HG02678 (cell line): ENCODE measurements at regions not wholly inside any gene's neighbourhood (a gene's known extent, or its start where the extent isn't known, plus 50 kb on each side); places are given as distances from the start of the nearest gene placed in this dataset.

Experiments used
- ATAC-seq: cut with Tn5 transposase; IDR thresholded peaks from one replicate; pipeline ENCODE4 v1.9.1; 2021; ENCODE audit warnings: mild to moderate bottlenecking, moderate library complexity; ENCODE audit not compliant: unreplicated experiment

- ATAC-seq: no peak
These were observed 88.3 kb upstream of the TAF1B start for GRCh38 chr2:9755008-9755407.

DNA sequence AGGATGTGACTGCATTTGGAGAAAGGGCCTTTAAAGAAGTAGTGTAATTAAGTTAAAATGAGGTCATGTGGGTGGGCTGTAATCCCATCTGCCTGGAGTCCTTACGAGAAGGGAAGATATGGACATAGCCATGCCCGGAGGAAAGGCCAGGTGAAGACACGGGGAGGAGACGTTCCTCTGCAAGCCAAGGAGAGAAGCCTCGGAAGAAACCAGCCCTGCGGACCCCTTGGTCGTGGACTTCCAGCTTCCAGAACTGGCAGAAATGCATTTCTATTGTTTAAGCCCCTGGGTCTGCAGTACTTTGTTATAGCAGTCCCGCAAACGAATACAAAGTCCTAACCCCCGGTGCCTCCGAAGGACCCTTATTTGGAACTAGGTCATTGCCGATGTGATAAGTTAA lies 87.6 kb upstream of the TAF1B start:
- no peak for ATAC-seq

DNA sequence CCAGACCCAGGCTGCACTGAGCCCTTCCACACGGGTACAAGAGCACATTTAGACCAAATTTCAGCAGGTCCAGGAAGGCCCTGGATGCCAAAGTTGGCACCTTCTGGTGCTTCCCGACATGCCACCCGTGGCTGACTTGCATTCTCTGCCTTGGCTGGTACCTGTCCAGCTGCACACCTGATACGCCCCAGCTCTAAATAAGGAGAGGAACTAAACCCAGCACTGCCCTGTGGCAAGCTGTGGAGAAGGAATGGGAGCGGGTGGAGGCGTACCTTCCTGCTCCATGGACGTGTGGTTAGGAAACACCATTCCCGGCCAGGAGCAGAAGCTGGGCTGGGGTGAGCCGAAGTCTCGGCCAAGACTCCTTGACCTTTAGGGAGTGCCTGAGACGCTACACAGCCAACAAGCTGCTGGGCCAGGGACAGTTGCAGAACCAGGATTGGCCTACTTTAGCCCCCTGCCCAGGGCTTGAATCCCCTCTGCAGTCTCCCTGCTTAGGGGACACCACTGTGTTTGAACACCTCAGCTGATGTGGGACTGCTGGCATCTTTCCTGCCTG lies 86.5 kb upstream of the TAF1B start:
- no peak for ATAC-seq

DNA sequence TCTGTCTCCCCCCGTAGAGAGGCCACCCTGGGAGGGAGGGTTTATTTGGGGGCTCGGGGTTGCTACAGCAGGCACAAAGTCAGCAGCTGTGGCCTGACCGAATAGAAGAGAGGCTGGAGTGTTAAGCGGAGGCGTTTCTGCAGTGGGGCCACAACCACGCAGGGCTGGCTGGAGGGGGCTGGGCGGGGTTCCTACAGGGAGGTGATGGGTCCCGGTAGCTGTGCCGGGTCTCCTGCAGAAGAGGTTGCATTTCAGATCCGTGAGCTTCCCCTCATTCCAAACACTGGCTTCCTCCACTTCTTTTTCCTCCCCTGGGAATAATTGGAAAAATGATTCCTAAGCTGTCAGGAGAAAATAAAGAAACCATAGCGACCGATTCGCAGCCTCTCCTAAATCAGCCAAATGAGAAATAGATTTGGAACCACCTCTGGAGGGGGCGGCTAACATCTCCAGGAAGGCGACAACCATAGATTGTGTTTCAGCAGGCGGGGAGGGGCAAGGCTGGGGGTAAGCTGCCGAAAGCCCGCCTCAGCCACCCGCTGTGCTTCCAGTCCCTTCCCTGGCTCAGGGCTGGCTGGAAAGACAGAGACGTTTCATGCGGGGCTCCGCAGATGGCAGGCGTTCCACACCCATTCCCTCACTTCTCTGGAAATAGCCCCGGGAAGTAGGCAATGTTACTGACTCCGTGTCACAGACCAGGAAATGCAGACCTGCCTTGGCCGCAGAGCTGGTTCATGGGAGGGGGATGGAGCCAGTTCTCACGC lies 85.6 kb upstream of the TAF1B start:
- ATAC-seq: no peak

DNA sequence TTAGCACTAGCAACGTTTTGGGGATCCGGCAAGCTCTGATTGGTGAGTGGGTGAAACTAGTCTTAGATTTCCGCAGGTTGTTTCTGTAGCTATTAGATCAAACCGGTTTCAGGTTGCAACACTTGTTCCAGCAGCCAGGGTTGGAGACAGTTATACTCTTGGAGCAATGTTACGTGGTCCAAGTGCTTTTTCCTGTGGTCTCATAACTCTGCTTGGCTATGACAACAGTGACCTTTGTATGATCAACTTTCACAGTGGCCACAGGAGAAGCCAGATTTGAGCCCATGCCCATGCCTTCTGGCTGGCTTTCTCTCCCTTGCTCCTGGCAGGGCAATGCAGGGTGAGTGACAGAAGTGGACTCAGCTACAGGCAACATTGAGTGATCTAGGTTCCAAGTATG lies 84.5 kb upstream of the TAF1B start:
- ATAC-seq: no peak

- no peak for ATAC-seq
These were observed 83.0 kb upstream of the TAF1B start for GRCh38 chr2:9760069-9760901.

- no peak for ATAC-seq
These were observed 82.4 kb upstream of the TAF1B start for GRCh38 chr2:9760902-9761228.

GRCh38 chr2:9761577-9761976 lies 81.7 kb upstream of the TAF1B start:
- ATAC-seq: no peak

DNA sequence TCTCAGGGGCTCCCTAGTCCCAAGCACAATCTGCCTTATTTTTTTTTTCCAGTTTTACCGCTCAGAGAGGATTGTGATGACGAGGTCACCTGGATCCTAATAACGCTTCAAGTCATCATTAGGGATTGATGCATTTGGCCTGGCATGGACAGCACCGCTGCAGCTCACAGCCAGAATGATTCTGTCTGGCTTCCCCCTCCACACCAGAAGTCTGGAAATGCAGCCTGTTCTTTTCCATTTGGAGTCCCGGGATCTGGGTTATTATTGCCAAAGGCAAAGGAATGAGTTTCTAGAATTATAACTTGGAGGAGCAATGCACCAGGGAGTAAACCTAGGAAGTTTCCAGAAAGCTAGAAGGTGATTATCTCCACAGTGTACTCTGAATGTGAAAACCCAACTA lies 81.1 kb upstream of the TAF1B start:
- no peak for ATAC-seq

DNA sequence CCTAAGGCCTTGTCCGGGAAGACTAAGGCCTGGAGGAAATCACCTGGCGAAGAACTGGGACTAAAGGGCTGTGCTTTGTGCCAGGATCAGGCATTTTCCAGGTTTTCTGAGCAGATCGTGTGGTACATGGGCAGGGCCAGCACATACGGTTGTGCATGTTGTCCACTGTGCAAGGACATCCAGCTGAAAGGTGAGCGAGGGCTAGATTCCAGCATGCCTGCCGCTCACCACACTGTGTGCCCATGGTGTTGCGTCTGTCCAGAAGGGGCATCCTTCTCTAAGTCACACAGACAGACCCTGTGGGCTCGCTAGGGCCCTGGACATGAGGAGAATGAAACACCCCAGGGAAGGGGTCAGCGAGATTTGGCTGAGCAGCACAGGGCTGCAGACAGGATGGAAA lies 80.3 kb upstream of the TAF1B start:
- ATAC-seq: no peak

DNA sequence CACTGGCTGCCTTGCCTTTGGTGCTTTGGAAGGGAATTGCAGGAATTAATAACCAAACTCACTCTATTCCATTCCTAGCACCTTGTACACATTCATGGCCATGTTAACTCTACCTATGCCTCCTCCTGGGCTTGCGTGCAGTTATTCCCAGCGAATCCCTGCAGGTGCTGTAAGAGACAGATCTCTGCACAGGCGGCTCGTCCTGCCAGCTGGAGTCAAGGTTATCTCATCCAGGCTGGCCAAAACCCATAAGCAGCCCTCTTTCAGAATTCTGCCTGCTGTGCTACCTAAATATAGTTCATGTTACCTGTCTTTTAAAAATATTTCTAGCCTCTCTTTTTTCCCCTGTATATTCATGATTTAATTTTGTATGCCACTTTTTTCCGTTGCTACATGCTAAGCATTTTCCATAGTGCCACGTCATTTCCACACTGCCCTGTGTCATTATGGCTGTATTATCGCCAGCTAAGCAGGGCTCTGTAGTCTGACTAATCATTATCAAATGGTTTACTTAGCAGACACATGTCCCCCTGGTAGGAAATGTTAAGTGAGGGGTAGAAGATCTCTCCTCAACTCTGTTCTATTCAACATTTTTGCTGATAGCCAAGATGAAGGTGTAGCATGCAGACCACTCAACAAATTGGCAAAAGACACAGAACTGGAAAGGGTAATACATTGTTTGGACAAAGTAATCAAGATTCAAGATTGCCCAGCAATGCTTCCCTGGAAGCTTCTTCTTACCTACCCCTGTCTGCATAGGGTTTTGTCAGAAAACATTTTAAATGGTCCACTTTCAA lies 79.7 kb upstream of the TAF1B start:
- no peak for ATAC-seq

DNA sequence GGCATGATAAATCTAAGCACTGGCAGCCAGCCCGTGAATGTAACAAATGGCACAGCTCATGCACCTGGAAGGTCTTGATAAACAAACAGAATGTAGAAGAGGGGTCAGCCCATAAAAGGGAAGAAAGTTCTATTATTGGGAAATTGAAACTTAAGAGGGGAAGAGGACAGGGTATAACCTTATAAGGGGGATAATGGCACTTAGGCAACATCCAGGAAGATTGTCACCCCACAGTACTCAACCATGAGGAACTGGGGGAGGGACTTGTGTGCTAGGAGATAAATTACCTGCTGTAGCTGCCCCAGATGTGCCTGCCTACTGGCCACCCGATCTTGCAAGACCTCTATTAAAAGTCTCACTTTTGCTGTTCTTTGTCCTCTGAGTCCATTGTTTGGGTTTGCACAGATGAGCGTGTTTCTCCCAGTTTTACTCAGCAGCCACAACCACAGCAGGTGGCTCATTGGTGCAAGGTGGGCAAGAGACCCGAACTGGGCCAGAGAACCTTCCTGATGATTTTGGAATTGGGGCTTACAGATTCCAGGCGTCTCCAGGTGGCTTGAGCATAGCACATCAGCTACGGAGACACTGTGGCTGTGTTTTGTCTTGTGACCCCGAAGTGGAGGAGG lies 79.0 kb upstream of the TAF1B start:
- ATAC-seq: no peak

GRCh38 chr2:9765611-9766531 lies 77.4 kb upstream of the TAF1B start:
- no peak for ATAC-seq

- no peak for ATAC-seq
These were observed 75.5 kb upstream of the TAF1B start for GRCh38 chr2:9767656-9768281.

- no peak for ATAC-seq
These were observed 74.9 kb upstream of the TAF1B start for GRCh38 chr2:9768388-9768787.

DNA sequence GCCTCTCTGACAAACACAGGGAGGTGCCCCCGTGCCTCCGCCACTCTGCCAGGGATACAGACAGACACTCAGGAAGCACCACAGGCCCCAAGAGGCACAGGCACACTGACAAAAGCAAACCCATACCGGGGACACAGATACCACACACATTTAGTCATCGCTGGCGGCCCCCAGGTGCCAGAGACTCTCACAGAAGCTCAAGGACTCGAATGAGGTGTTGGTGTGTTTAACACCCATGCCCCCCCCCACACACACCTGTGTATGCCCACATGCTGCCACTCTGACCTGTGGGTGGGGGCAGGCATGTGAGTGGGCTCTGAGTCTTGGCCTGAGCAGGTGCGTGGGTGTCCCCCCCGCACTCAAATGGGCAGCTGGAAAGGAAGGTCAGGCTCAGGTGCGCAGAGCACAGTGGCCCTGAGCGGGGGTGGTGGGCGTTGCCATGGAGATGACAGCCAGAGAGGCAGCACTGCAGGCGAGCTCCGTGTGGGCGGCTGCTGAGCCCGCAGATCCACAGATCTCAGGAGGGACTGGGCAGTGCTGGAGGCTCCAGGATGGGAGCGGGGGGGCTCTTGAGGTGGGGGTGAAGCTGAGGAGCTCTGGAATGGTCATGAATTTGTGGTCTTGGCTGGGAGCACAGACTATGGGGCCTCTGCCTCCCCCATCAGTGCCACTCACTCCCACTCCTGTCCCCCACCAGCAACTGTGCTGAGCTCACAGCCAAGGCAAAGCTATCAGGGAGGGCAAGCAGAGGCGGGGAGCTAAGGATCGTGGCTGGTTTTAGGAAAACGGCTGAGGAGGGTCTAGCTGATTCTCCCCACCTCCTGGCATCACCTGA lies 73.9 kb upstream of the TAF1B start:
- no peak for ATAC-seq

DNA sequence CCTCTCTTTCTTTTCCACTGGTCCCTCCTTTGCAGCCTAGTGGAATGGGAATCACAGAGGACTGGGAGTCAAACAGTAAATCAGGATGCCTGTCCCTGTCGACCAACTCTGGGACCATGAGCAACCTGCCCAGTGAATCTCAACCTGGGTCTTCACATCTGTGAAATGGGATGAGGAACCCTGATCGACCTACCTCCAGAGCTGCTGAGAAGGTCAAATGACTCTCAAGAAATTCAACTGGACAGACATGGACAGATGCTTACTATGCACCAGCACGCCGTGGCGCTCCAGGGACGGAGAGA lies 73.3 kb upstream of the TAF1B start:
- ATAC-seq: no peak

DNA sequence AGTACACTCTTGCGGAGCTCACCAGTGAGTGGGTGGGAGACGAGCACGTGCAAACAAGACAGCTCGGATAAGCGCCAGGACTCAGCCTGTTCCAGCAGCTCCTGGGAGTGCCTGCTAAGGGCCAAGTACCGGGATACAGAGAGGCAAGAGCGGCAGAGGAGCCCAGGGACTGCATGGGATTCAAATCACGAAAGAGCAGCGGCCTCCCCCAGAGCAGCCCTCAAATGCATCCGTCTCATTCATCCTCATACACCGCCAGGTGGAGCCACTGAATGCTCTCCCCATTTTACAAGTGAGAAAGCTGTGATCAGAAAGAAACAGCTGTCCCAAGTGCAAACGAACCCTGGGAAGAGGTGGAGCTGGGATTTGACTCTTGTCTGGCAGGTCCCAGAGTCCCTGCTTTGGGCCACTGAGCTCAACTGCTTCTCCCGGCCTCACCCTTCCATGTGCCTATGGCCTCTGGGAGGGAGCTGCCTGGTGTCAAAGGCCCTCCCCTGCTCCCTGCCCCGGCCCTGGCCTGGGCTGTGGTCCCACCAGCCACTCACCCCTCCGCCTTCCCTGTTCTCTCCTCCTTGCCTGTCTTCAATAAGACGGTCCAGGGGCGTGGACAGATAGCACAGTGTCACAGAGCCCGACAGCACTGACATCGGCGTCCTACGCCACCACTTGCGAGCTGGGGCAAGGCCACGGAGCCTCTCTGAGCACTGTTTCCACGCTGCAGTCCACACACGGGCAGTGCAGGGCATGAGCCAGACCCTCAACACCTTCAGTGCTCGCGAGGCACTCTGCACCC lies 72.8 kb upstream of the TAF1B start:
- no peak for ATAC-seq
